ENCODE measurements at regions not wholly inside any gene's neighbourhood (a gene's known extent, or its start where the extent isn't known, plus 50 kb on each side); places are given as distances from the start of the nearest gene placed in this dataset.

DNA sequence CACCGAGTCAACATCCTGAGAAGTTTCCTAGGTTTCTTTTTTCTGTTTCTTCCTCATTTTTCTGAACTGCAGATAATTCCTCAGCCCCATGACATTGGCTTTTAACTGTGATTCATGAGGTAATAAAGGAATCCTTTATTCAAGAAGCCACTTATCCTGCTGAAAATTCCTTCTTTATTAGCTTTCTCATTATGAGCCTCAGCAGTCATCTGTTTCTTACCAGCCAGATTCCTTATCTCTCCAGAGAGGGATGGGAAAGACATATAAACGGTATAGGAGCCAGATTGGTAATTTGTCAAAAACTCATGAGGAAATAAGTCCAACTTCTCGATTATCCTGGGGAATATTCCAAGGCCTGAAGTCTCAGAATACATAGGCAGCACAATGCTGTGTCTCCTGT lies 465.4 kb downstream of the ICE1 start:
- TF ChIP-seq USF2 (IDR thresholded peaks at IDR 0.05; ENCODE audit: low read length) (no peak), SIN3A (conservative IDR thresholded peaks at IDR 0.05 in 1 of 2, IDR thresholded peaks at IDR 0.05 in 1 of 2; ENCODE audit: low read depth in 1 of 2, low read length in 2 of 2) (no peak)

All from H1 (cell line).